B cell (primary cell): ENCODE measurements at regions not wholly inside any gene's neighbourhood (a gene's known extent, or its start where the extent isn't known, plus 50 kb on each side); places are given as distances from the start of the nearest gene placed in this dataset.

Source experiments
- ATAC-seq: fragments of 200-7000 bp; cut with Tn5 transposase; one replicate; pipeline ENCODE4 v1.10.0; 2021; ENCODE audit warnings: low read depth, mild to moderate bottlenecking, moderate number of reproducible peaks, moderate library complexity
- CTCF ChIA-PET: fragments of 350-600 bp; sonication (Branson Sonifier 250); formaldehyde crosslinking; loops from one replicate; lab custom pipeline; 2021; ENCODE audit warnings: antibody characterized with exemption, inconsistent platforms; lab: Charles Lee
- POLR2A ChIA-PET: fragments of 350-600 bp; sonication (Branson Sonifier 250); formaldehyde crosslinking; loops from one replicate; lab custom pipeline; 2021; ENCODE audit warnings: antibody characterized with exemption; lab: Charles Lee
- DNase-seq: peaks from one replicate; pipeline ENCODE4 v3.0.0; 2013
- H2AFZ ChIP-seq: 2 replicates; pipeline ENCODE4 v1.6.1; 2012; ENCODE audit warnings: mild to moderate bottlenecking, low read depth, low read length; ENCODE audit not compliant: insufficient read depth, poor library complexity, severe bottlenecking
- H3K27ac ChIP-seq, 2 donors: 1 replicate in 1 of 2; 2 replicates in 1 of 2; pipeline ENCODE4 v1.5.1; 2012 to 2013; ENCODE audit warnings: low read length in 2 of 2, mild to moderate bottlenecking in 2 of 2, moderate library complexity in 1 of 2
- H3K27me3 ChIP-seq, 4 experiments: fragments of 200-600 bp in 1 of 4; sonication (generic) in 1 of 4; replicated peaks in 1 of 4; 1 replicate in 2 of 4; 2 replicates in 2 of 4; pipeline versions ENCODE4 v1.6.1 to v1.7.0; 2013 to 2016; ENCODE audit warnings: low read length in 3 of 4, mild to moderate bottlenecking in 2 of 4, mixed read lengths in 1 of 4, moderate library complexity in 1 of 4; ENCODE audit not compliant: insufficient read depth in 4 of 4, control insufficient read depth in 3 of 4; ENCODE audit errors: control extremely low read depth in 1 of 4
- H3K36me3 ChIP-seq, 2 experiments: replicated peaks in 1 of 2; 1 replicate in 1 of 2; 2 replicates in 1 of 2; pipeline versions ENCODE4 v1.6.1 to v1.7.1; 2013; ENCODE audit warnings: low read length in 1 of 2; ENCODE audit not compliant: insufficient read depth in 2 of 2, control insufficient read depth in 1 of 2; ENCODE audit errors: control extremely low read depth in 1 of 2, extremely low read depth in 1 of 2
- H3K4me1 ChIP-seq, 2 donors: fragments of 200-600 bp in 1 of 2; sonication (generic) in 1 of 2; 1 replicate in 1 of 2; 2 replicates in 1 of 2; pipeline versions ENCODE4 v1.5.1 to v1.6.1; 2013 to 2017; ENCODE audit warnings: low read length in 2 of 2; ENCODE audit not compliant: control insufficient read depth in 2 of 2, insufficient read depth in 2 of 2
- H3K4me2 ChIP-seq: replicated peaks from 2 replicates; pipeline ENCODE3; 2012; ENCODE audit warnings: mild to moderate bottlenecking, low read depth, low read length; ENCODE audit not compliant: poor library complexity, severe bottlenecking
- H3K4me3 ChIP-seq, 5 experiments: fragments of 200-600 bp in 1 of 5; sonication (generic) in 1 of 5; 1 replicate in 3 of 5; 2 replicates in 2 of 5; pipeline versions ENCODE4 v1.5.1 to v1.7.0; 2011 to 2016; ENCODE audit warnings: low read length in 4 of 5, mild to moderate bottlenecking in 4 of 5, low read depth in 2 of 5, control low read depth in 1 of 5, moderate library complexity in 1 of 5; ENCODE audit not compliant: insufficient read depth in 1 of 5; ENCODE audit errors: control extremely low read depth in 1 of 5, extremely low read depth in 1 of 5
- H3K79me2 ChIP-seq: fragments of 200-600 bp; sonication (generic); one replicate; pipeline ENCODE4 v1.6.0; 2016; ENCODE audit warnings: low read length; ENCODE audit not compliant: control insufficient read depth, insufficient read depth
- H3K9ac ChIP-seq: fragments of 200-600 bp; sonication (generic); 2 replicates; pipeline ENCODE4 v1.6.1; 2017; ENCODE audit warnings: mild to moderate bottlenecking, low read length, moderate library complexity
- H3K9me3 ChIP-seq, 3 donors: one replicate each; pipeline versions ENCODE4 v1.6.1 to v1.7.1; 2013; ENCODE audit warnings: low read length in 2 of 3; ENCODE audit not compliant: control insufficient read depth in 2 of 3, insufficient read depth in 1 of 3; ENCODE audit errors: control extremely low read depth in 1 of 3
- H4K20me1 ChIP-seq: 2 replicates; pipeline ENCODE4 v1.6.0; 2012; ENCODE audit warnings: mild to moderate bottlenecking, low read length; ENCODE audit not compliant: insufficient read depth, control insufficient read depth, poor library complexity, severe bottlenecking
- H3K27ac Mint-ChIP-seq: one replicate; pipeline ENCODE4 v1.8.0; 2021; ENCODE audit warnings: mixed read lengths
- H3K27me3 Mint-ChIP-seq: one replicate; pipeline ENCODE4 v1.8.0; 2021; ENCODE audit warnings: mixed read lengths
- H3K4me1 Mint-ChIP-seq: one replicate; pipeline ENCODE4 v1.8.0; 2021; ENCODE audit warnings: mixed read lengths
- H3K4me3 Mint-ChIP-seq: one replicate; pipeline ENCODE4 v1.8.0; 2021; ENCODE audit warnings: mixed read lengths
- H3K9me3 Mint-ChIP-seq: one replicate; pipeline ENCODE4 v1.8.0; 2022; ENCODE audit warnings: mixed read lengths; ENCODE audit not compliant: insufficient read depth
- EZH2 ChIP-seq: IDR thresholded peaks from 2 replicates; pipeline ENCODE4 v1.6.1; 2012; ENCODE audit warnings: borderline replicate concordance, low read depth, mild to moderate bottlenecking, moderate library complexity, low read length; ENCODE audit not compliant: insufficient read depth, poor library complexity, severe bottlenecking
- WGBS: methylation state at CpG from one replicate; pipeline ENCODE4 v1.1.5; 2013; ENCODE audit warnings: missing lambda C conversion rate; ENCODE audit not compliant: insufficient coverage; 5-methylcytosine and 5-hydroxymethylcytosine counted together
- intact Hi-C: fragments of 100-400 bp; cut with micrococcal nuclease; formaldehyde crosslinking; loops from one replicate; pipeline ENCODE4 v1.10.0; 2022
- TF ChIP-seq, protein P1 (sequence below): fragments of 200-600 bp; IDR thresholded peaks from one replicate; pipeline ENCODE4 v1.8.0; 2022; ENCODE audit warnings: antibody characterized with exemption, mild to moderate bottlenecking

DNA sequence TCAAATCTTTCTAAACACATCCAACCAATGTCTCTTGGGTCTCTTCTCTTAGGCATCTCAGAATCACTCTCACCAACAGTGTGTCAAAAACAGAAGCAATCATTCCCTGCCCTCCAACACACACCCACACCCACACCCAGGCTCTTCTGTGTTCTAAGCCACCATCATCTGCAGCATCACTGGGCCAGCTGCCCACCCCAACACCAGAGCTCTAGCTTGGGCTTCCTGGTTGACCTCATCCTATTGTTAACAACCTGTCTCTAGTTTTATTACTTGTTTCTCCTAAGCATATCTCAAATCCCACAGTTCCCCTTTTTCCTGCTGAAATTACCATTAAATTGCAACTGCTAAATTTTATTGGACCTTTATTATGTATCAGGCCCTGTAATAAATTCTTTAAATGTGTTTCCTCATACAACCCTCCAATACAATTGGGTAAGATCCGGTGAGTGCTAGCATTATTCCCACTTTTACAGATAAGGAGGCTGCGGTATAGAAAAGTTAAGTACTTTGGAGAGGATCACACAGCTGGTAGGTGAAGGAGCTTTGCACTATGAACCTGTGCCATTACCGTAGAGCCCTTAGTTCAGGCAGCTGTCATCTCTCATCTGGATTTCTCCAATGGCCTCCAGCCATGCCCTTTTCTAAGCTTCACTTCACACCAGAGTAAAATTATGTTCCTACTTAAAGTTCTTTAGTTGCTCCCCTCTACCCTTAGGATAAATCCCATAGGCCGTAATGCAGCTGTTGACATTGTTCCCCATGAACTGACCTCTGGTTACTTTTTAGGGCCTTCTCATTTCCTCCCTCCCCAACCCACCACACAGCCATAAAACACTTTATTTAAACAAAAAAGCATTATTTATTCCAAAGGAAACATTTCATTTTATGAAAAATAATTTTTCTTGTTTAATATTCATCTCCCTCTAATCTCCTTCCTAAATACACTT lies 227.7 kb downstream of the B3GLCT start:
- no peaks in the 10 kb centered on the region for H4K20me1 ChIP-seq
- Mint-ChIP-seq H3K27me3 (peaks cover 11% of the 10 kb centered on the region), H3K4me3 (no peak overlapping the region), H3K4me1 (peaks cover 4% of the 10 kb centered on the region), H3K9me3 (no peaks in the 10 kb centered on the region), H3K27ac (no peak overlapping the region)
- DNase-seq, result no peak
- H3K36me3 ChIP-seq, result no peaks in the 10 kb centered on the region
- no peaks in the 10 kb centered on the region for H3K9me3 ChIP-seq
- 100% methylated on average over 1 of the region's 4 CpGs for WGBS
- ChIA-PET CTCF (interaction anchor here (0.7 to 4.7 kb wide), 5 partner anchors 9 to 310 kb away, joined by 3 to 30 read pairs (median 4); no protein-coding TSS in a partner anchor), POLR2A (no interaction called here)
- peaks cover 0 to 2% (median 0%) of the 10 kb centered on the region in 4 experiments for H3K27me3 ChIP-seq
- no peak for ATAC-seq
- H2AFZ ChIP-seq, result no peak overlapping the region
- no peak for TF ChIP-seq EZH2
- TF ChIP-seq, protein P1, sequence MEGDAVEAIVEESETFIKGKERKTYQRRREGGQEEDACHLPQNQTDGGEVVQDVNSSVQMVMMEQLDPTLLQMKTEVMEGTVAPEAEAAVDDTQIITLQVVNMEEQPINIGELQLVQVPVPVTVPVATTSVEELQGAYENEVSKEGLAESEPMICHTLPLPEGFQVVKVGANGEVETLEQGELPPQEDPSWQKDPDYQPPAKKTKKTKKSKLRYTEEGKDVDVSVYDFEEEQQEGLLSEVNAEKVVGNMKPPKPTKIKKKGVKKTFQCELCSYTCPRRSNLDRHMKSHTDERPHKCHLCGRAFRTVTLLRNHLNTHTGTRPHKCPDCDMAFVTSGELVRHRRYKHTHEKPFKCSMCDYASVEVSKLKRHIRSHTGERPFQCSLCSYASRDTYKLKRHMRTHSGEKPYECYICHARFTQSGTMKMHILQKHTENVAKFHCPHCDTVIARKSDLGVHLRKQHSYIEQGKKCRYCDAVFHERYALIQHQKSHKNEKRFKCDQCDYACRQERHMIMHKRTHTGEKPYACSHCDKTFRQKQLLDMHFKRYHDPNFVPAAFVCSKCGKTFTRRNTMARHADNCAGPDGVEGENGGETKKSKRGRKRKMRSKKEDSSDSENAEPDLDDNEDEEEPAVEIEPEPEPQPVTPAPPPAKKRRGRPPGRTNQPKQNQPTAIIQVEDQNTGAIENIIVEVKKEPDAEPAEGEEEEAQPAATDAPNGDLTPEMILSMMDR, result no peak
- no peak overlapping the region for H3K4me3 ChIP-seq
- H3K27ac ChIP-seq, result no peak overlapping the region
- no peak overlapping the region for H3K9ac ChIP-seq
- H3K79me2 ChIP-seq, result no peaks in the 10 kb centered on the region
- intact Hi-C loops, result no loop called here
- no peak overlapping the region for H3K4me2 ChIP-seq
- H3K4me1 ChIP-seq, result peaks cover 0 to 3% of the 10 kb centered on the region in 2 donors

GRCh38 chr13:31431722-31432137 lies 232.0 kb downstream of the B3GLCT start:
- TF ChIP-seq EZH2, result no peak
- TF ChIP-seq, protein P1, result peak; percentile 91
- Histone ChIP-seq H3K4me3 (no peak overlapping the region), H3K79me2 (no peaks in the 10 kb centered on the region), H4K20me1 (no peaks in the 10 kb centered on the region), H3K4me1 (no peaks in the 10 kb centered on the region), H3K27me3 (no peaks in the 10 kb centered on the region), H3K9me3 (no peaks in the 10 kb centered on the region), H3K27ac (no peak overlapping the region), H2AFZ (no peak overlapping the region), H3K4me2 (no peak overlapping the region), H3K36me3 (no peaks in the 10 kb centered on the region), H3K9ac (no peak overlapping the region)
- peak; percentile 40 for DNase-seq
- POLR2A ChIA-PET, result no interaction called here
- H3K4me1 Mint-ChIP-seq, result no peaks in the 10 kb centered on the region
- H3K27me3 Mint-ChIP-seq, result peaks cover 19% of the 10 kb centered on the region
- intact Hi-C loops, result loop anchor here (1.0 kb wide), 1 partner anchor 311 kb away; no protein-coding TSS in a partner anchor
- no peaks in the 10 kb centered on the region for H3K9me3 Mint-ChIP-seq
- CTCF ChIA-PET, result interaction anchor here (0.7 to 1.9 kb wide), 11 partner anchors 9 to 312 kb away, joined by 3 to 8 read pairs (median 3); no protein-coding TSS in a partner anchor
- H3K4me3 Mint-ChIP-seq, result no peak overlapping the region
- 40% methylated on average over 1 of the region's 4 CpGs for WGBS
- peak; percentile 61 for ATAC-seq
- H3K27ac Mint-ChIP-seq, result no peak overlapping the region
